ENCODE measurements at regions not wholly inside any gene's neighbourhood (a gene's known extent, or its start where the extent isn't known, plus 50 kb on each side); places are given as distances from the start of the nearest gene placed in this dataset.

DNA sequence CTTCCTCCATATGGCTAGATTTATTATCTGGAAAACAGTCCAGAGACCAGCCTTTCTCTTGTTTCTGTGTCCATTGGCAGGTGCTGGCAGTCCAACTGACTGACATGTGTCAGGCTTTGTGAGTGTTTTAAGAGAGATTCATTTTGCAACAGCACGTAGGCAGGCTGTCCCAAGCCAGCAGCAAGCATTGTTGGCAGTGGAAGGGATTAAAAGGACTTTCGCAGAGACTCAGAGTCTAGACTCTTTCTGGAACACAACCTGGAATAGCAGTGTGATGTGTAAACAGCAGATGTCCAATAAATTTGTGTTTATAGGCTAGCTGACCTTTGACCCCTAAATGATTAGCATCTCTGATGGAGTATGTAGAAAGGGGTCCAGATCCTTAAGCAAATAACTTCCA lies 222.2 kb upstream of the SERP2 start:
- H3K27ac Mint-ChIP-seq, result no peak overlapping the region
- TF ChIP-seq ZNF114 (CRISPR knock-in tag; IDR thresholded peaks at IDR 0.05), result no peak
- TF ChIP-seq STAT1 (IDR thresholded peaks at IDR 0.05; ENCODE audit: unreplicated experiment), result no peak
- TF ChIP-seq REST (IDR thresholded peaks at IDR 0.05; ENCODE audit: unreplicated experiment), result no peak
- TF ChIP-seq, protein P1, sequence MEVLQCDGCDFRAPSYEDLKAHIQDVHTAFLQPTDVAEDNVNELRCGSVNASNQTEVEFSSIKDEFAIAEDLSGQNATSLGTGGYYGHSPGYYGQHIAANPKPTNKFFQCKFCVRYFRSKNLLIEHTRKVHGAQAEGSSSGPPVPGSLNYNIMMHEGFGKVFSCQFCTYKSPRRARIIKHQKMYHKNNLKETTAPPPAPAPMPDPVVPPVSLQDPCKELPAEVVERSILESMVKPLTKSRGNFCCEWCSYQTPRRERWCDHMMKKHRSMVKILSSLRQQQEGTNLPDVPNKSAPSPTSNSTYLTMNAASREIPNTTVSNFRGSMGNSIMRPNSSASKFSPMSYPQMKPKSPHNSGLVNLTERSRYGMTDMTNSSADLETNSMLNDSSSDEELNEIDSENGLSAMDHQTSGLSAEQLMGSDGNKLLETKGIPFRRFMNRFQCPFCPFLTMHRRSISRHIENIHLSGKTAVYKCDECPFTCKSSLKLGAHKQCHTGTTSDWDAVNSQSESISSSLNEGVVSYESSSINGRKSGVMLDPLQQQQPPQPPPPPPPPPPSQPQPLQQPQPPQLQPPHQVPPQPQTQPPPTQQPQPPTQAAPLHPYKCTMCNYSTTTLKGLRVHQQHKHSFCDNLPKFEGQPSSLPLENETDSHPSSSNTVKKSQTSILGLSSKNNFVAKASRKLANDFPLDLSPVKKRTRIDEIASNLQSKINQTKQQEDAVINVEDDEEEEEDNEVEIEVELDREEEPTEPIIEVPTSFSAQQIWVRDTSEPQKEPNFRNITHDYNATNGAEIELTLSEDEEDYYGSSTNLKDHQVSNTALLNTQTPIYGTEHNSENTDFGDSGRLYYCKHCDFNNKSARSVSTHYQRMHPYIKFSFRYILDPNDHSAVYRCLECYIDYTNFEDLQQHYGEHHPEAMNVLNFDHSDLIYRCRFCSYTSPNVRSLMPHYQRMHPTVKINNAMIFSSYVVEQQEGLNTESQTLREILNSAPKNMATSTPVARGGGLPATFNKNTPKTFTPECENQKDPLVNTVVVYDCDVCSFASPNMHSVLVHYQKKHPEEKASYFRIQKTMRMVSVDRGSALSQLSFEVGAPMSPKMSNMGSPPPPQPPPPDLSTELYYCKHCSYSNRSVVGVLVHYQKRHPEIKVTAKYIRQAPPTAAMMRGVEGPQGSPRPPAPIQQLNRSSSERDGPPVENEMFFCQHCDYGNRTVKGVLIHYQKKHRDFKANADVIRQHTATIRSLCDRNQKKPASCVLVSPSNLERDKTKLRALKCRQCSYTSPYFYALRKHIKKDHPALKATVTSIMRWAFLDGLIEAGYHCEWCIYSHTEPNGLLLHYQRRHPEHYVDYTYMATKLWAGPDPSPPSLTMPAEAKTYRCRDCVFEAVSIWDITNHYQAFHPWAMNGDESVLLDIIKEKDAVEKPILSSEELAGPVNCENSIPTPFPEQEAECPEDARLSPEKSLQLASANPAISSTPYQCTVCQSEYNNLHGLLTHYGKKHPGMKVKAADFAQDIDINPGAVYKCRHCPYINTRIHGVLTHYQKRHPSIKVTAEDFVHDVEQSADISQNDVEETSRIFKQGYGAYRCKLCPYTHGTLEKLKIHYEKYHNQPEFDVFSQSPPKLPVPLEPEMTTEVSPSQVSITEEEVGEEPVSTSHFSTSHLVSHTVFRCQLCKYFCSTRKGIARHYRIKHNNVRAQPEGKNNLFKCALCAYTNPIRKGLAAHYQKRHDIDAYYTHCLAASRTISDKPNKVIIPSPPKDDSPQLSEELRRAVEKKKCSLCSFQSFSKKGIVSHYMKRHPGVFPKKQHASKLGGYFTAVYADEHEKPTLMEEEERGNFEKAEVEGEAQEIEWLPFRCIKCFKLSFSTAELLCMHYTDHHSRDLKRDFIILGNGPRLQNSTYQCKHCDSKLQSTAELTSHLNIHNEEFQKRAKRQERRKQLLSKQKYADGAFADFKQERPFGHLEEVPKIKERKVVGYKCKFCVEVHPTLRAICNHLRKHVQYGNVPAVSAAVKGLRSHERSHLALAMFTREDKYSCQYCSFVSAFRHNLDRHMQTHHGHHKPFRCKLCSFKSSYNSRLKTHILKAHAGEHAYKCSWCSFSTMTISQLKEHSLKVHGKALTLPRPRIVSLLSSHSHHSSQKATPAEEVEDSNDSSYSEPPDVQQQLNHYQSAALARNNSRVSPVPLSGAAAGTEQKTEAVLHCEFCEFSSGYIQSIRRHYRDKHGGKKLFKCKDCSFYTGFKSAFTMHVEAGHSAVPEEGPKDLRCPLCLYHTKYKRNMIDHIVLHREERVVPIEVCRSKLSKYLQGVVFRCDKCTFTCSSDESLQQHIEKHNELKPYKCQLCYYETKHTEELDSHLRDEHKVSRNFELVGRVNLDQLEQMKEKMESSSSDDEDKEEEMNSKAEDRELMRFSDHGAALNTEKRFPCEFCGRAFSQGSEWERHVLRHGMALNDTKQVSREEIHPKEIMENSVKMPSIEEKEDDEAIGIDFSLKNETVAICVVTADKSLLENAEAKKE (CRISPR knock-in tag; IDR thresholded peaks at IDR 0.05), result no peak
- TF ChIP-seq EZH2 (IDR thresholded peaks at IDR 0.05; ENCODE audit: low read depth, unreplicated experiment), result no peak
- no peak for TF ChIP-seq JUNB (IDR thresholded peaks at IDR 0.05; ENCODE audit: unreplicated experiment)
- TF ChIP-seq, protein P2, sequence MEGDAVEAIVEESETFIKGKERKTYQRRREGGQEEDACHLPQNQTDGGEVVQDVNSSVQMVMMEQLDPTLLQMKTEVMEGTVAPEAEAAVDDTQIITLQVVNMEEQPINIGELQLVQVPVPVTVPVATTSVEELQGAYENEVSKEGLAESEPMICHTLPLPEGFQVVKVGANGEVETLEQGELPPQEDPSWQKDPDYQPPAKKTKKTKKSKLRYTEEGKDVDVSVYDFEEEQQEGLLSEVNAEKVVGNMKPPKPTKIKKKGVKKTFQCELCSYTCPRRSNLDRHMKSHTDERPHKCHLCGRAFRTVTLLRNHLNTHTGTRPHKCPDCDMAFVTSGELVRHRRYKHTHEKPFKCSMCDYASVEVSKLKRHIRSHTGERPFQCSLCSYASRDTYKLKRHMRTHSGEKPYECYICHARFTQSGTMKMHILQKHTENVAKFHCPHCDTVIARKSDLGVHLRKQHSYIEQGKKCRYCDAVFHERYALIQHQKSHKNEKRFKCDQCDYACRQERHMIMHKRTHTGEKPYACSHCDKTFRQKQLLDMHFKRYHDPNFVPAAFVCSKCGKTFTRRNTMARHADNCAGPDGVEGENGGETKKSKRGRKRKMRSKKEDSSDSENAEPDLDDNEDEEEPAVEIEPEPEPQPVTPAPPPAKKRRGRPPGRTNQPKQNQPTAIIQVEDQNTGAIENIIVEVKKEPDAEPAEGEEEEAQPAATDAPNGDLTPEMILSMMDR (conservative IDR thresholded peaks at IDR 0.05; ENCODE audit: low read depth in 2 of 2), result no peak
- no peak for TF ChIP-seq ZNF331 (CRISPR knock-in tag; IDR thresholded peaks at IDR 0.05; ENCODE audit: low read depth)
- no peak for TF ChIP-seq EZH2phosphoT487 (IDR thresholded peaks at IDR 0.05; ENCODE audit: unreplicated experiment)
- no peak for TF ChIP-seq NANOG (IDR thresholded peaks at IDR 0.05; ENCODE audit: borderline replicate concordance)
- TF ChIP-seq, protein P3, sequence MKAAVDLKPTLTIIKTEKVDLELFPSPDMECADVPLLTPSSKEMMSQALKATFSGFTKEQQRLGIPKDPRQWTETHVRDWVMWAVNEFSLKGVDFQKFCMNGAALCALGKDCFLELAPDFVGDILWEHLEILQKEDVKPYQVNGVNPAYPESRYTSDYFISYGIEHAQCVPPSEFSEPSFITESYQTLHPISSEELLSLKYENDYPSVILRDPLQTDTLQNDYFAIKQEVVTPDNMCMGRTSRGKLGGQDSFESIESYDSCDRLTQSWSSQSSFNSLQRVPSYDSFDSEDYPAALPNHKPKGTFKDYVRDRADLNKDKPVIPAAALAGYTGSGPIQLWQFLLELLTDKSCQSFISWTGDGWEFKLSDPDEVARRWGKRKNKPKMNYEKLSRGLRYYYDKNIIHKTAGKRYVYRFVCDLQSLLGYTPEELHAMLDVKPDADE (IDR thresholded peaks at IDR 0.05), result no peak
- TF ChIP-seq POLR2AphosphoS5 (IDR thresholded peaks at IDR 0.05; ENCODE audit: low read depth), result no peak
- no peak for TF ChIP-seq CREB1 (CRISPR knock-in tag; IDR thresholded peaks at IDR 0.05; ENCODE audit: low read depth)
- H3K4me1 Mint-ChIP-seq, result peaks cover 8% of the 10 kb centered on the region; the same call in 2 of the 3 replicates
- Histone ChIP-seq H4K20me1 (replicated peaks; ENCODE audit: insufficient read depth) (no peaks in the 10 kb centered on the region), H3F3A (replicated peaks; ENCODE audit: low read depth) (no peaks in the 10 kb centered on the region), H3K36me3 (ENCODE audit: insufficient read depth) (no peaks in the 10 kb centered on the region), H3K4me2 (no peak overlapping the region), H3K9me2 (ENCODE audit: insufficient read depth) (no peaks in the 10 kb centered on the region), H3K27ac (ENCODE audit: low read depth) (no peak overlapping the region), H3K27me3 (ENCODE audit: insufficient read depth) (no peaks in the 10 kb centered on the region), H3K4me3 (no peak overlapping the region), H3K4me1 (ENCODE audit: insufficient read depth) (no peaks in the 10 kb centered on the region), H3K79me2 (replicated peaks; ENCODE audit: insufficient read depth) (no peaks in the 10 kb centered on the region), H2AFZ (no peak overlapping the region)
- ATAC-seq, result no peak
- H3K27me3 Mint-ChIP-seq (ENCODE audit: insufficient read depth, low read depth, poor library complexity), result no peaks in the 10 kb centered on the region
- no peaks in the 10 kb centered on the region for H3K9me3 Mint-ChIP-seq
- no peak overlapping the region for H3K4me3 Mint-ChIP-seq
- no peaks in the 10 kb centered on the region for H3K36me3 Mint-ChIP-seq (ENCODE audit: low read depth)
- DNase-seq (ENCODE audit: low spot score), result no peak
